ENCODE measurements at regions not wholly inside any gene's neighbourhood (a gene's known extent, or its start where the extent isn't known, plus 50 kb on each side); places are given as distances from the start of the nearest gene placed in this dataset.

- Histone ChIP-seq H3K9ac (ENCODE audit: low read depth in 1 of 2, low read length in 2 of 2) (no peak overlapping the region), H3K27me3 (ENCODE audit: control insufficient read depth in 2 of 2, insufficient read depth in 2 of 2, low read length in 2 of 2) (no peaks in the 10 kb centered on the region), H3K36me3 (ENCODE audit: control insufficient read depth in 2 of 2, insufficient read depth in 2 of 2, low read length in 2 of 2) (no peaks in the 10 kb centered on the region), H3K9me3 (ENCODE audit: control insufficient read depth in 2 of 2, low read length in 2 of 2) (no peaks in the 10 kb centered on the region), H3K4me1 (ENCODE audit: control insufficient read depth in 2 of 2, insufficient read depth in 2 of 2, low read length in 2 of 2) (peaks cover 0 to 3% of the 10 kb centered on the region in 2 donors), H3K27ac (ENCODE audit: low read depth in 2 of 2, low read length in 2 of 2) (no peak overlapping the region), H3K4me3 (ENCODE audit: low read length in 2 of 2) (no peak overlapping the region)
Measured at GRCh38 chr13:21970172-21970571, 299.3 kb downstream of the FGF9 start.

- Histone ChIP-seq H3K9ac (ENCODE audit: low read depth in 1 of 2, low read length in 2 of 2) (no peak overlapping the region), H3K27ac (ENCODE audit: low read depth in 2 of 2, low read length in 2 of 2) (no peak overlapping the region), H3K9me3 (ENCODE audit: control insufficient read depth in 2 of 2, low read length in 2 of 2) (no peaks in the 10 kb centered on the region), H3K27me3 (ENCODE audit: control insufficient read depth in 2 of 2, insufficient read depth in 2 of 2, low read length in 2 of 2) (no peaks in the 10 kb centered on the region), H3K36me3 (ENCODE audit: control insufficient read depth in 2 of 2, insufficient read depth in 2 of 2, low read length in 2 of 2) (no peaks in the 10 kb centered on the region), H3K4me1 (ENCODE audit: control insufficient read depth in 2 of 2, insufficient read depth in 2 of 2, low read length in 2 of 2) (peaks cover 0 to 3% of the 10 kb centered on the region in 2 donors), H3K4me3 (ENCODE audit: low read length in 2 of 2) (no peak overlapping the region)
Measured at GRCh38 chr13:21970918-21971317, 300.0 kb downstream of the FGF9 start.

- Histone ChIP-seq H3K4me1 (ENCODE audit: control insufficient read depth in 2 of 2, insufficient read depth in 2 of 2, low read length in 2 of 2) (peaks cover 0 to 3% of the 10 kb centered on the region in 2 donors), H3K27me3 (ENCODE audit: control insufficient read depth in 2 of 2, insufficient read depth in 2 of 2, low read length in 2 of 2) (no peaks in the 10 kb centered on the region), H3K27ac (ENCODE audit: low read depth in 2 of 2, low read length in 2 of 2) (no peak overlapping the region), H3K9me3 (ENCODE audit: control insufficient read depth in 2 of 2, low read length in 2 of 2) (no peaks in the 10 kb centered on the region), H3K36me3 (ENCODE audit: control insufficient read depth in 2 of 2, insufficient read depth in 2 of 2, low read length in 2 of 2) (no peaks in the 10 kb centered on the region), H3K9ac (ENCODE audit: low read depth in 1 of 2, low read length in 2 of 2) (no peak overlapping the region), H3K4me3 (ENCODE audit: low read length in 2 of 2) (no peak overlapping the region)
Measured at GRCh38 chr13:21971662-21972621, 301.1 kb downstream of the FGF9 start.

- Histone ChIP-seq H3K9ac (ENCODE audit: low read depth in 1 of 2, low read length in 2 of 2) (no peak overlapping the region), H3K4me1 (ENCODE audit: control insufficient read depth in 2 of 2, insufficient read depth in 2 of 2, low read length in 2 of 2) (peaks cover 0 to 3% of the 10 kb centered on the region in 2 donors), H3K27ac (ENCODE audit: low read depth in 2 of 2, low read length in 2 of 2) (no peak overlapping the region), H3K4me3 (ENCODE audit: low read length in 2 of 2) (no peak overlapping the region), H3K9me3 (ENCODE audit: control insufficient read depth in 2 of 2, low read length in 2 of 2) (no peaks in the 10 kb centered on the region), H3K36me3 (ENCODE audit: control insufficient read depth in 2 of 2, insufficient read depth in 2 of 2, low read length in 2 of 2) (no peaks in the 10 kb centered on the region), H3K27me3 (ENCODE audit: control insufficient read depth in 2 of 2, insufficient read depth in 2 of 2, low read length in 2 of 2) (no peaks in the 10 kb centered on the region)
Measured at GRCh38 chr13:21973437-21974125, 302.7 kb downstream of the FGF9 start.

- no peaks in the 10 kb centered on the region for H3K9me3 ChIP-seq (ENCODE audit: control insufficient read depth in 2 of 2, low read length in 2 of 2)
- no peak overlapping the region for H3K9ac ChIP-seq (ENCODE audit: low read depth in 1 of 2, low read length in 2 of 2)
- H3K4me1 ChIP-seq (ENCODE audit: control insufficient read depth in 2 of 2, insufficient read depth in 2 of 2, low read length in 2 of 2): peaks cover 0 to 3% of the 10 kb centered on the region in 2 donors
- H3K4me3 ChIP-seq (ENCODE audit: low read length in 2 of 2): no peak overlapping the region
- H3K27ac ChIP-seq (ENCODE audit: low read depth in 2 of 2, low read length in 2 of 2): no peak overlapping the region
- H3K36me3 ChIP-seq (ENCODE audit: control insufficient read depth in 2 of 2, insufficient read depth in 2 of 2, low read length in 2 of 2): no peaks in the 10 kb centered on the region
- H3K27me3 ChIP-seq (ENCODE audit: control insufficient read depth in 2 of 2, insufficient read depth in 2 of 2, low read length in 2 of 2): no peaks in the 10 kb centered on the region
Measured at GRCh38 chr13:21974741-21975140, 303.9 kb downstream of the FGF9 start.

GRCh38 chr13:21976159-21976558, 305.3 kb downstream of the FGF9 start:
- Histone ChIP-seq H3K27ac (ENCODE audit: low read depth in 2 of 2, low read length in 2 of 2) (no peak overlapping the region), H3K4me1 (ENCODE audit: control insufficient read depth in 2 of 2, insufficient read depth in 2 of 2, low read length in 2 of 2) (peaks cover 0 to 3% of the 10 kb centered on the region in 2 donors), H3K9me3 (ENCODE audit: control insufficient read depth in 2 of 2, low read length in 2 of 2) (no peaks in the 10 kb centered on the region), H3K27me3 (ENCODE audit: control insufficient read depth in 2 of 2, insufficient read depth in 2 of 2, low read length in 2 of 2) (no peaks in the 10 kb centered on the region), H3K4me3 (ENCODE audit: low read length in 2 of 2) (no peak overlapping the region), H3K9ac (ENCODE audit: low read depth in 1 of 2, low read length in 2 of 2) (no peak overlapping the region), H3K36me3 (ENCODE audit: control insufficient read depth in 2 of 2, insufficient read depth in 2 of 2, low read length in 2 of 2) (no peaks in the 10 kb centered on the region)

- no peak overlapping the region for H3K9ac ChIP-seq (ENCODE audit: low read depth in 1 of 2, low read length in 2 of 2)
- H3K4me1 ChIP-seq (ENCODE audit: control insufficient read depth in 2 of 2, insufficient read depth in 2 of 2, low read length in 2 of 2): no peaks in the 10 kb centered on the region
- H3K36me3 ChIP-seq (ENCODE audit: control insufficient read depth in 2 of 2, insufficient read depth in 2 of 2, low read length in 2 of 2): no peaks in the 10 kb centered on the region
- no peak overlapping the region for H3K4me3 ChIP-seq (ENCODE audit: low read length in 2 of 2)
- peaks cover 0 to 2% of the 10 kb centered on the region in 2 donors for H3K27me3 ChIP-seq (ENCODE audit: control insufficient read depth in 2 of 2, insufficient read depth in 2 of 2, low read length in 2 of 2)
- no peak overlapping the region for H3K27ac ChIP-seq (ENCODE audit: low read depth in 2 of 2, low read length in 2 of 2)
- no peaks in the 10 kb centered on the region for H3K9me3 ChIP-seq (ENCODE audit: control insufficient read depth in 2 of 2, low read length in 2 of 2)
Measured at GRCh38 chr13:21979161-21979806, 308.4 kb downstream of the FGF9 start.

GRCh38 chr13:21980049-21980448, 309.2 kb downstream of the FGF9 start:
- Histone ChIP-seq H3K27ac (ENCODE audit: low read depth in 2 of 2, low read length in 2 of 2) (no peak overlapping the region), H3K9me3 (ENCODE audit: control insufficient read depth in 2 of 2, low read length in 2 of 2) (no peaks in the 10 kb centered on the region), H3K9ac (ENCODE audit: low read depth in 1 of 2, low read length in 2 of 2) (no peak overlapping the region), H3K4me3 (ENCODE audit: low read length in 2 of 2) (no peak overlapping the region), H3K4me1 (ENCODE audit: control insufficient read depth in 2 of 2, insufficient read depth in 2 of 2, low read length in 2 of 2) (no peaks in the 10 kb centered on the region), H3K27me3 (ENCODE audit: control insufficient read depth in 2 of 2, insufficient read depth in 2 of 2, low read length in 2 of 2) (peaks cover 0 to 2% of the 10 kb centered on the region in 2 donors), H3K36me3 (ENCODE audit: control insufficient read depth in 2 of 2, insufficient read depth in 2 of 2, low read length in 2 of 2) (no peaks in the 10 kb centered on the region)

- Histone ChIP-seq H3K4me3 (ENCODE audit: low read length in 2 of 2) (no peak overlapping the region), H3K36me3 (ENCODE audit: control insufficient read depth in 2 of 2, insufficient read depth in 2 of 2, low read length in 2 of 2) (no peaks in the 10 kb centered on the region), H3K27me3 (ENCODE audit: control insufficient read depth in 2 of 2, insufficient read depth in 2 of 2, low read length in 2 of 2) (peaks cover 0 to 2% of the 10 kb centered on the region in 2 donors), H3K4me1 (ENCODE audit: control insufficient read depth in 2 of 2, insufficient read depth in 2 of 2, low read length in 2 of 2) (no peaks in the 10 kb centered on the region), H3K27ac (ENCODE audit: low read depth in 2 of 2, low read length in 2 of 2) (no peak overlapping the region), H3K9ac (ENCODE audit: low read depth in 1 of 2, low read length in 2 of 2) (no peak overlapping the region), H3K9me3 (ENCODE audit: control insufficient read depth in 2 of 2, low read length in 2 of 2) (no peaks in the 10 kb centered on the region)
Measured at GRCh38 chr13:21984156-21984555, 313.3 kb downstream of the FGF9 start.

- no peaks in the 10 kb centered on the region for H3K9me3 ChIP-seq (ENCODE audit: control insufficient read depth in 2 of 2, low read length in 2 of 2)
- peaks cover 0 to 2% of the 10 kb centered on the region in 2 donors for H3K27me3 ChIP-seq (ENCODE audit: control insufficient read depth in 2 of 2, insufficient read depth in 2 of 2, low read length in 2 of 2)
- no peaks in the 10 kb centered on the region for H3K4me1 ChIP-seq (ENCODE audit: control insufficient read depth in 2 of 2, insufficient read depth in 2 of 2, low read length in 2 of 2)
- H3K36me3 ChIP-seq (ENCODE audit: control insufficient read depth in 2 of 2, insufficient read depth in 2 of 2, low read length in 2 of 2): no peaks in the 10 kb centered on the region
- H3K27ac ChIP-seq (ENCODE audit: low read depth in 2 of 2, low read length in 2 of 2): peak overlapping the region in 1 of 2 donors; percentile 63
- no peak overlapping the region for H3K4me3 ChIP-seq (ENCODE audit: low read length in 2 of 2)
- H3K9ac ChIP-seq (ENCODE audit: low read depth in 1 of 2, low read length in 2 of 2): no peak overlapping the region
Measured at GRCh38 chr13:21986602-21987001, 315.7 kb downstream of the FGF9 start.

Measured in mucosa of rectum (tissue), 2 donors.